Tibial nerve (tissue), 4 donors: ENCODE measurements at regions not wholly inside any gene's neighbourhood (a gene's known extent, or its start where the extent isn't known, plus 50 kb on each side); places are given as distances from the start of the nearest gene placed in this dataset.

ENCODE experiments used
- DNase-seq, 2 donors: peaks; one replicate each; pipeline ENCODE4 v3.0.0-alpha.2; 2019; ENCODE audit warnings: low spot score in 2 of 2
- H3K27ac ChIP-seq, 4 donors: fragments of 200-600 bp; sonication (generic) in 3 of 4; one replicate each; pipeline ENCODE4 v1.5.1; 2017 to 2019; ENCODE audit warnings: mild to moderate bottlenecking in 1 of 4
- H3K27me3 ChIP-seq, 2 donors: fragments of 200-600 bp; sonication (generic) in 1 of 2; one replicate each; pipeline versions ENCODE4 v1.5.1 to v1.6.0; 2017 to 2019
- H3K36me3 ChIP-seq, 3 donors: fragments of 200-600 bp; sonication (generic); one replicate each; pipeline ENCODE4 v1.5.1; 2018 to 2019
- H3K4me1 ChIP-seq, 4 donors: fragments of 200-600 bp; sonication (generic) in 3 of 4; one replicate each; pipeline ENCODE4 v1.5.1; 2017 to 2019
- H3K4me3 ChIP-seq, 4 donors: fragments of 200-600 bp; sonication (generic) in 3 of 4; one replicate each; pipeline ENCODE4 v1.5.1; 2017 to 2019; ENCODE audit warnings: mild to moderate bottlenecking in 1 of 4, moderate library complexity in 1 of 4
- H3K9me3 ChIP-seq, 4 donors: fragments of 200-600 bp; sonication (generic) in 3 of 4; one replicate each; pipeline ENCODE4 v1.5.1; 2017 to 2019
- CTCF ChIP-seq, 5 experiments: fragments of 200-600 bp in 3 of 5; fragments of 450-650 bp in 2 of 5; sonication (generic) in 3 of 5; IDR thresholded peaks; one replicate each; pipeline ENCODE4 v1.5.1; 2016 to 2019; ENCODE audit warnings: antibody characterized with exemption in 5 of 5, mild to moderate bottlenecking in 3 of 5, moderate library complexity in 2 of 5
- EP300 ChIP-seq, 2 donors: sonication (generic); formaldehyde crosslinking; IDR thresholded peaks; one replicate each; pipeline ENCODE4 v1.6.1; 2017; ENCODE audit warnings: antibody characterized with exemption in 2 of 2, mild to moderate bottlenecking in 1 of 2
- POLR2A ChIP-seq, 2 donors: fragments of 450-650 bp; IDR thresholded peaks; one replicate each; pipeline ENCODE4 v1.6.1; 2017; ENCODE audit warnings: antibody characterized with exemption in 2 of 2, mild to moderate bottlenecking in 2 of 2, moderate library complexity in 2 of 2
- WGBS, 2 donors: methylation state at CpG; one replicate each; pipeline ENCODE4 v1.1.5; 2018; 5-methylcytosine and 5-hydroxymethylcytosine counted together

DNA sequence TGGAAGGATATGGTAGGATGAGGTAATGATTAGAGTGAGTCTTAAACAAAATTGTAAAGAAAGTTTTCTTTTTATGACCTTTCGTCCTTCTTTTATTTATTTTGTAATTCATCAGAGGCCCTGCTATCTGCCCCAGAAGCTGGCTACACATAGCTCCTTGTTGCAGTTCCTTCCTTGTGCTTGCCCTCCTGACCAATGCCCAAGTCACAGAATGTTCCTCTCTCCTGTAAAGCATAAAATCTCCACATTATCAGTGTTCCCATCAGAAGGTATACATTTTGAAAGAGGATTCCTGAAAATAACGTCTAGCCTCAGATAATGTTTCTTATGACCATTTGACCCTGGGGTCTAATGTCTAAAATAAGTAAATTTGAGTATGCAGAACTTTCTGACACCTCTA lies 78.3 kb downstream of the RND3 start:
- no peak overlapping the region for H3K4me3 ChIP-seq
- no peaks in the 10 kb centered on the region for H3K36me3 ChIP-seq
- no peak for DNase-seq
- no peaks in the 10 kb centered on the region for H3K27me3 ChIP-seq
- H3K9me3 ChIP-seq, result no peaks in the 10 kb centered on the region
- no peak overlapping the region for H3K27ac ChIP-seq
- WGBS, 2 donors, result 46 to 58% methylated on average over 2 of the region's 2 CpGs
- peaks cover 0 to 10% (median 0%) of the 10 kb centered on the region in 4 donors for H3K4me1 ChIP-seq
- no peak for TF ChIP-seq CTCF (IDR thresholded peaks at IDR 0.05)
- no peak for TF ChIP-seq POLR2A (IDR thresholded peaks at IDR 0.05)
- no peak for TF ChIP-seq EP300 (IDR thresholded peaks at IDR 0.05)

GRCh38 chr2:150404147-150404546 lies 83.3 kb downstream of the RND3 start:
- Histone ChIP-seq H3K27ac (no peak overlapping the region), H3K4me1 (no peaks in the 10 kb centered on the region), H3K9me3 (no peaks in the 10 kb centered on the region), H3K4me3 (no peak overlapping the region), H3K27me3 (no peaks in the 10 kb centered on the region), H3K36me3 (no peaks in the 10 kb centered on the region)
- DNase-seq, result no peak
- WGBS, 2 donors, result 84% methylated on average over 3 of the region's 3 CpGs
- TF ChIP-seq EP300 (IDR thresholded peaks at IDR 0.05) (no peak), POLR2A (IDR thresholded peaks at IDR 0.05) (no peak), CTCF (IDR thresholded peaks at IDR 0.05) (no peak)

DNA sequence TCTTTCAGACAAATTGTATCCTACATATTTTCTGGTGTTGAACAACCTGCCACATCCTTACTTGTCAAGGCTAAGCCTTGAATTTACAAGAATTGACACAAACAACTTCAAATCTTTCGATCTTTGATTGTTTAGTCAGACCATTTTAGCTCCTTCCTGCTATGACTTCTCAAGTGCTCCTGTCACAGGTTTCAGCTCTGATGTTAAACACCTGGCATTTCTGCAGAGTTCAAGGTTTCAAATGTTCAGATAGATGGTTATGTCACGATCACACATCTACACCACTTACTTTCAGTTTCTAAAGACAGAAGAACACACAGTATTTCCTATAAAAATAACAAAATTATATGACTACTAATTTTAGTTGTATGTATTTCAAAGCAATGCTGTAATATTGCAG lies 84.0 kb downstream of the RND3 start:
- 57 to 70% methylated on average over 2 of the region's 2 CpGs for WGBS, 2 donors
- Histone ChIP-seq H3K4me1 (no peaks in the 10 kb centered on the region), H3K9me3 (no peaks in the 10 kb centered on the region), H3K27me3 (no peaks in the 10 kb centered on the region), H3K36me3 (no peaks in the 10 kb centered on the region), H3K27ac (no peak overlapping the region), H3K4me3 (no peak overlapping the region)
- TF ChIP-seq CTCF (IDR thresholded peaks at IDR 0.05), result no peak
- no peak for TF ChIP-seq POLR2A (IDR thresholded peaks at IDR 0.05)
- no peak for TF ChIP-seq EP300 (IDR thresholded peaks at IDR 0.05)
- no peak for DNase-seq

DNA sequence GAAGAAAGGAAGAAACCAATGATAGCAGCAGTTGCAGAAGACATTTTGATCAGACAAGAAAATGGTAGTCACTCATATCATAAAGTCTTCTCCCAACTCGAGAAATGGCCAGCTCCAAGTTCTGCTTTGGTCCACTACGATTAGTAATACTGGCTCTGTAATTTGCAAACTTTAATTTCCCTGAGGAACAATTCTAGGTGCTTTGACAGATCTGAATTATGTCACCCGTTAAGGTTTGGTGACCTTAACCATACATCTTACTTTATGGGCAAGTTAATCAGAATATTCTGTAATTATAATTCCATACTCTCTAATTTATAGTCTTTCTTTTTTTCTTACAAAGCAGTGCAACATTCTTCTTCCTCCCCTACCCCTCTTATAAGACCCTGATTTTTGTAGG lies 84.5 kb downstream of the RND3 start:
- no peak for DNase-seq
- TF ChIP-seq CTCF (IDR thresholded peaks at IDR 0.05), result no peak
- TF ChIP-seq EP300 (IDR thresholded peaks at IDR 0.05), result no peak
- TF ChIP-seq POLR2A (IDR thresholded peaks at IDR 0.05), result no peak
- Histone ChIP-seq H3K27ac (no peak overlapping the region), H3K27me3 (no peaks in the 10 kb centered on the region), H3K9me3 (no peaks in the 10 kb centered on the region), H3K4me1 (no peaks in the 10 kb centered on the region), H3K36me3 (no peaks in the 10 kb centered on the region), H3K4me3 (no peak overlapping the region)
- 70 to 72% methylated on average over 3 of the region's 3 CpGs for WGBS, 2 donors

DNA sequence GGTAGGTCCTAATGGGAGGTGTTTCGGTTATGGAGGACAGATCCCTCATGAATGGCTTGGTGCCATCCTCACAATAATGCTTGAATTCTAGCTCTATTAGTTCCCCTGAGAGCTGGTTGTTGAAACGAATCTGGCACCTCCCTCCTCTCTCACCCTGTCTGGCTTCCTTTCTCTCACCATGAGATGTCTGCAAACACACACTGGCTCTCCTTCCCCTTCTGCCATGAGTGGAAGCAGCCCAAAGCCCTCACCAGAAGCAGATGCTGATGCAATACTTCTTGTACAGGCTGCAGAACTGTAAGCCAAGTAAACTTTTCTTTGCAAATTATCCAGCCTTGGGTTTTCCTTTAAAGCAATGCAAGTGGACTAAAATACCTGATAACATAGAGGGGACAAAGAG lies 86.6 kb downstream of the RND3 start:
- H3K27ac ChIP-seq, result no peak overlapping the region
- no peaks in the 10 kb centered on the region for H3K4me1 ChIP-seq
- TF ChIP-seq EP300 (IDR thresholded peaks at IDR 0.05) (no peak), POLR2A (IDR thresholded peaks at IDR 0.05) (no peak), CTCF (IDR thresholded peaks at IDR 0.05) (no peak)
- no peaks in the 10 kb centered on the region for H3K36me3 ChIP-seq
- no peaks in the 10 kb centered on the region for H3K27me3 ChIP-seq
- DNase-seq, result no peak
- H3K9me3 ChIP-seq, result no peaks in the 10 kb centered on the region
- H3K4me3 ChIP-seq, result no peak overlapping the region
- 67 to 69% methylated on average over 2 of the region's 2 CpGs for whole genome bisulfite sequencing, 2 donors
